ENCODE measurements at regions not wholly inside any gene's neighbourhood (a gene's known extent, or its start where the extent isn't known, plus 50 kb on each side); places are given as distances from the start of the nearest gene placed in this dataset.
A peak's percentile ranks its signal among the peaks of the same experiment; 100 is the strongest.

- DNase-seq (ENCODE audit: low read depth in 2 of 2), result no peak
Observed at GRCh38 chr9:1757186-1757585, 258.0 kb upstream of the SMARCA2 start.

- DNase-seq (ENCODE audit: low read depth in 2 of 2), result no peak
Observed at GRCh38 chr9:1759009-1759408, 256.1 kb upstream of the SMARCA2 start.

- DNase-seq (ENCODE audit: low read depth in 2 of 2), result no peak
Observed at GRCh38 chr9:1759771-1760300, 255.3 kb upstream of the SMARCA2 start.

GRCh38 chr9:1761807-1762206, 253.3 kb upstream of the SMARCA2 start:
- DNase-seq (ENCODE audit: low read depth in 2 of 2), result no peak

- DNase-seq (ENCODE audit: low read depth in 2 of 2), result no peak
Observed at GRCh38 chr9:1766042-1766441, 249.1 kb upstream of the SMARCA2 start.

GRCh38 chr9:1768561-1768960, 246.6 kb upstream of the SMARCA2 start:
- DNase-seq (ENCODE audit: low read depth in 2 of 2), result no peak

GRCh38 chr9:1771094-1771789, 243.9 kb upstream of the SMARCA2 start:
- DNase-seq (ENCODE audit: low read depth in 2 of 2), result no peak

GRCh38 chr9:1775230-1775629, 239.9 kb upstream of the SMARCA2 start:
- DNase-seq (ENCODE audit: low read depth in 2 of 2), result no peak

- no peak for DNase-seq (ENCODE audit: low read depth in 2 of 2)
Observed at GRCh38 chr9:1776668-1777067, 238.5 kb upstream of the SMARCA2 start.

GRCh38 chr9:1791191-1791590, 224.0 kb upstream of the SMARCA2 start:
- no peak for DNase-seq (ENCODE audit: low read depth in 2 of 2)

GRCh38 chr9:1794547-1795270, 220.4 kb upstream of the SMARCA2 start:
- no peak for DNase-seq (ENCODE audit: low read depth in 2 of 2)

- no peak for DNase-seq (ENCODE audit: low read depth in 2 of 2)
Observed at GRCh38 chr9:1804128-1804865, 210.8 kb upstream of the SMARCA2 start.

- DNase-seq (ENCODE audit: low read depth in 2 of 2), result no peak
Observed at GRCh38 chr9:1829719-1830118, 185.4 kb upstream of the SMARCA2 start.

GRCh38 chr9:1832960-1833359, 182.2 kb upstream of the SMARCA2 start:
- no peak for DNase-seq (ENCODE audit: low read depth in 2 of 2)

- DNase-seq (ENCODE audit: low read depth in 2 of 2), result no peak
Observed at GRCh38 chr9:1837453-1838084, 177.6 kb upstream of the SMARCA2 start.

GRCh38 chr9:1839909-1840308, 175.2 kb upstream of the SMARCA2 start:
- DNase-seq (ENCODE audit: low read depth in 2 of 2), result no peak

GRCh38 chr9:1845425-1845824, 169.7 kb upstream of the SMARCA2 start:
- no peak for DNase-seq (ENCODE audit: low read depth in 2 of 2)

GRCh38 chr9:1855726-1856125, 159.4 kb upstream of the SMARCA2 start:
- DNase-seq (ENCODE audit: low read depth in 2 of 2), result no peak

- DNase-seq (ENCODE audit: low read depth in 2 of 2), result no peak
Observed at GRCh38 chr9:1857808-1858207, 157.3 kb upstream of the SMARCA2 start.

- DNase-seq (ENCODE audit: low read depth in 2 of 2), result peak in 1 of 2 donors; percentile 16
Observed at GRCh38 chr9:1869843-1870242, 145.3 kb upstream of the SMARCA2 start.

GRCh38 chr9:1870915-1871314, 144.2 kb upstream of the SMARCA2 start:
- no peak for DNase-seq (ENCODE audit: low read depth in 2 of 2)

Measured in stimulated activated CD4-positive, alpha-beta T cell treated with anti-CD3 and anti-CD28 coated beads, Interleukin-15, amount 100 ng/mL, for 48 hours (primary cell).